CD4-positive, alpha-beta T cell treated with Interleukin-15 for 1 hour (primary cell): ENCODE measurements at regions not wholly inside any gene's neighbourhood (a gene's known extent, or its start where the extent isn't known, plus 50 kb on each side); places are given as distances from the start of the nearest gene placed in this dataset.
"Not testable (repeated sequence)": the region's sequence is repeated elsewhere in the genome, so short reads cannot be mapped to it uniquely, and the experiment has no call there.

Experiments
- DNase-seq: peaks from one replicate; pipeline ENCODE4 v3.0.0-alpha.2; 2020

DNA sequence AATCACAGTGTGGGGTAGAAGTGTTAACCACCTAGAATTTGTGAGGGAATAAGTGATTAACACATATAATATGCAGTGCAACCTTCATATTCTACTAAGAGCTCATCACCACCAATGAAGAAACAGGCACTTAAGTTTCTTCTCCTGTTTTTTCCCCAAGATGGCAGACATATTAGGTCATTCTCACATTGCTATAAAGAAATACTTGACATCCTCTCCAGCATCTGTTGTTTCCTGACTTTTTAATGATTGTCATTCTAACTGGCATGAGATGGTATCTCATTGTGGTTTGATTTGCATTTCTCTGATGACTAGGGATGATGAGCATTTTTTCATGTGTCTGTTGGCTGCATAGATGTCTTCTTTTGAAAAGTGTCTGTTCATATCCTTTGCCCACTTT is 301.5 kb upstream of the CLEC14A start:
- DNase-seq, result not testable (repeated sequence)

GRCh38 chr14:38556252-38556651 is 300.4 kb upstream of the CLEC14A start:
- DNase-seq, result no peak

DNA sequence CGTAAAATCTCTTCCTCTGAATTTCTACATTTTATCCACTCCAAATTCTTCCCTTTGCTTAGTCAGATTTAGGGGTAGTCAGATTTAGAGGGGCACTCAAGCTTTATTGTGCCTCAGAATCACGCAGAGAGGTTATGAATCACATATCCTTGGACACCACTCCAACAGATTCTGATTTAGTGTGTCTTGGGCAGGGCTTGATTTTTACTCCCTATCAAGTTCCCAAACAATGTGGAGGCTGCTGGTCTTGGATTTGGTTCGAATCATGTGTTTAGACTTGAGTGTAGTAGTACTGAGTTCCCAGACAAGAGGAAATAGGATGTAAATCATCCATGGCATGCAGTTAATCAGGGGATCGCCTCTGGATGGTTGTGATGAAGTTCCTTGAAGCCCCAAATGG is 298.1 kb upstream of the CLEC14A start:
- no peak for DNase-seq

DNA sequence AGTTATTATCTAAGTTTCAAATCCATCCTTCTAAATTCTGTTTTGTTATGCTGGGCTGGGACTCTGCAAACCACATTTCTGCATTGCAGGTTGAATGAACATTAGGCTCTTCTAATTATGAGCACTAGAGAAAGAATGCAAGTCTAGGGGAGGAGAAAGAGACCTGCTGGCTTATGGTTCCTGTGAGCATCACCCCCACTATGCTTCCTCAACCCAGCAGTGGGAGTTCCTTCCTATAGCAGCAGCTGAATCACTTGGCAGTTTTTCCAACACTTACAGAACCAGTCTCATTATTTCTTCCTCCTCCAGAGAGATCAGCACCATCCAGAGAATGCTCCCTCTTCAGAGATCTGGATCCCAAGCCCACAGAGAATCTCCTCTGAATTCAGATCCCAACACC is 297.7 kb upstream of the CLEC14A start:
- no peak for DNase-seq

DNA sequence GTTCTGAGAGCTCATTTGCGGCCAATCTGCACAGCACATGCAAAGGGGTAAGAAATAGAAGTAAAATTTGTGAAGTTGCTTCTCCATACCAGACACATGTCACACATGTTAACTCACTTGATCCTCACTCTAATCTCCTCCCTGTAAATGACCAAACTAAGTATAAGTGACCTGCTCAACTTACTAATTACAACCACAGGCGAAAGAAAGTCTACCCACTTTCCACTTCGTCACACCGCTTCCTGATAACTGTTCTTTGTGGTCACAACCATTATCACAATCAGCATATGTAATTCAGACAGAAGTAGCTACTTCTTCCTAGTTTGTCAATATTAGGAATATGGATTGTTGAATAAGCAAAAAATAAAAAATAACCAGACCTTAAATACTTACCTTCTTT is 293.7 kb upstream of the CLEC14A start:
- DNase-seq, result no peak

GRCh38 chr14:38547961-38548490 is 292.1 kb upstream of the CLEC14A start:
- DNase-seq, result no peak

DNA sequence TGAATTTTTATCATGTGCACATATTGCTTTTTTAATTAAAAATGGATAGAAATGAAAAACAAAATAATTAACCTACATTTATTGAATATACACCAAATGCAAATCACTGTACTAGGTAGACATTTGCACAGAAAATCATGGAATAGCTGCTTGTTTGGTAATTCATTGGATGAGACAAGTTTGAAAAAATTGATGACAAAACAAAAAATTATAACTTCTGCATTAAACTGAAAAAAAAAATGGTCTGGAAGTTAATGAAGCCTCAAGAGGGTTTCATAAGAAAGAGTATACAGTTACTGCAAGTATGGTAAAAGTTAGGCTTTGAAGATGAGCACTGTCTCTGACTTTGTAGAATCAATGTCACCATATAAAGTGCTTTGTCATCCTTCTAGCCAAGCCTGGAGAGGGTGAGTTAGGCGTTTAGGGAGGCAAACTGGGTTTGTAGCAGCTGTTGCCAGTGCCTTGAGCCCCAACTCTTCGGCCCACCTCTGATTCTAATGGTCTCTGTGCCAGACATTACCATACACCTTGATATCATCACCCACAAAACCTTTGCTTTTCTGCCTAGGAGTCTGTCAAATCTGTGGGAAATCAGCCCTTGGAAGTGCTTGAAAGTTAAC is 291.1 kb upstream of the CLEC14A start:
- DNase-seq, result no peak

GRCh38 chr14:38544776-38545175 is 288.9 kb upstream of the CLEC14A start:
- no peak for DNase-seq

DNA sequence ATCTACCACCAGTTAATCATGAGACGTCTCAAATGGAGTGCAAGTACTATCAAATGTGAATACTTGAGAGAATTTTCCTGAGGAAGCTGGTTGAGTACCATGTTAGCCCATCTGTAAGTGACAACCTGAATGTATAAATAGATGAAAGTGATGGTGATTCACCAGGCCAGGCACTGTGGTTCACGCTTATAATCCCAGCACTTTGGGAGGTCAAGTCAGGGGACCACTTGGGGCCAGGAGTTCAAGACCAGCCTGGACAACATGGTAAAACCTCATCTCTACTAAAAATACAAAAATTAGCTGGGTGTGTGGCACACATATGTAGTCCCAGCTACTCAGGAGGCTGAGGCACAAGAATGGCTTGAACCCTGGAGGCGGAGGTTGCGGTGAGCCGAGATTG is 288.0 kb upstream of the CLEC14A start:
- DNase-seq, result not testable (repeated sequence)

GRCh38 chr14:38538053-38538452 is 282.2 kb upstream of the CLEC14A start:
- DNase-seq, result not testable (repeated sequence)

DNA sequence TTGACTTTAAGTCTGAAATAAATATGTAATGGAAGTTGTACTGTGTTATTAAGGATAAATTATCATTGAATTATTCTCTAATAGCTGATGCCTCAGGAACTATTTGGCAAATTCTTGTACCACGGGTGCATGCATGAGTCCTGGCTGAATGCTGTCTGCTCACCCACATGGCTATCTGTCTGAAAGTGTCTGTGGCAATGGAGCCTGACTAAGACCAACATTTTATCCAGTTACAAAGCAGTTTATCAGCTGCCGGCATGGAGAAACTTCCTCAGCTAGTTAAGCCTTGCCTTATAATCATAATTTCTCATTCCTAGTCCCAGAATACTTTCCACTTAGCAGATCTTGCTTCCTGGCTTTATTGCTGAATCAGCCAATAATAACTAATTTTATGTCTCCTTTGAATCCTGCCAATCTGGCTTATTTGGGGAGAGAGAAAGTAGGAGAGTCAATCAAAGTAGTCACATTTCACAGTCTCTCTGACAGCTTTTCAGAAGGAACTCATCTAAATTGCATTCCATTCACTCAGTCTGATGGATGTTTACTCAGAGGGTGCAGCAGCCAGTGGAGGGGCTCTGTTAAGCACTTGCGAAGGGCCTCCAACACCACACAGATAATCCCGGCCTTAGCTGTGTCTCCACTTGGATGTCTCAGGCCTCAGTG is 280.6 kb upstream of the CLEC14A start:
- no peak for DNase-seq

- DNase-seq, result no peak
Measured at GRCh38 chr14:38528582-38528981, 272.7 kb upstream of the CLEC14A start.

DNA sequence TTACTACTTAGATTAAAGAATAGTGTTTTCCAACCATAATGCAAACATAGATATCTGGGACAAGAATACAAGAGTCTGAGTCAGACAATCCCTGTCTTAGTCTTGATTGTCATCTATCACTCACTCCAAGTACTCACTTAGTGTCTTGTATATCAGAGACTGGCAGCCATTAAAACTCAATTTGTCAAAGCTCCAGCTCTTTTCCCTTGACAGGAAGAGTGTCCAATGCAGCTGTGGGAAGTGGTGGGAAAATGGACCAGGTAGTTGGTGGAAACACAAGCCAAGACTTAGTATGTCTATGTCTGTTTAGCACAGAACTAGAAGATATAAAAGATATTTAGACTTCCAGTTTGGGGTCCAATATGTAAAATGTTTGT is 271.6 kb upstream of the CLEC14A start:
- no peak for DNase-seq

GRCh38 chr14:38526826-38527501 is 271.1 kb upstream of the CLEC14A start:
- DNase-seq, result no peak

GRCh38 chr14:38524636-38525509 is 269.0 kb upstream of the CLEC14A start:
- DNase-seq, result no peak

- no peak for DNase-seq
Measured at GRCh38 chr14:38522724-38523123, 266.8 kb upstream of the CLEC14A start.

DNA sequence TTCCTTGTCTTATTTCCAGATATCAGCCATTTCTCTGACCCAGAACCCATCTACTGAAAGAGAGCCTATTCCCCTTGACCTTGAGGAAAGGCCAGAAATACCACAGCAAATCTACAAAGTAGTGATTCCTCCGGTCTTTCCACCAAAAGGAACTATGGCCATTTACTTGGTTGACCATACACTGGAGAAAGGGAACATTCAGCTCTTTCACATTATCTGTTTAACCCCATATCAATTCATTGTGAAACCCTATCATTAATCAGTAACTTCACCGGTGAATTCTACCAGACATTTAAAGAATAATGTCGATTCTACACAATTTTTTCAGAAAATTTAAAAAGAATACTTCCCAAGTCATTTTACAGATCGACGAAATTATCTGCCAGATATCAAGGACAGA is 265.7 kb upstream of the CLEC14A start:
- no peak for DNase-seq

DNA sequence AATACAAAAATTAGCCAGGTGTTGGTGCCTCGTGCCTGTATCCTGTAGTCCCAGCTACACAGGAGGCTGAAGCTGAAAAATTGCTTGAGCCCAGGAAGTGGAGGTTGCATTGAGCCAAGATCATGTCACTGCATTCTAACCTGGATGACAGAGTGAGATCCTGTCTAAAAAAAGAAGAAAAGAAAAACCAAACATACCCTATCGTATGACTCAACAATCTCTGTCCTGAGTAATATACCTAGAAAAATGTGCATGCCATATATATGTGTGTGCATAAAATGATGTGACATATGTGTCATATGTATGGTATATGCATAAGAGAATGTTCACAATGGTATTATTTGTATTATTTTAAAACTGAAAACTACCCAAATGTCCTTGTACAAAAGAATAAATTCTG is 261.5 kb upstream of the CLEC14A start:
- no peak for DNase-seq

- no peak for DNase-seq
Measured at GRCh38 chr14:38512236-38512635, 256.3 kb upstream of the CLEC14A start.

- no peak for DNase-seq
Measured at GRCh38 chr14:38507299-38507698, 251.4 kb upstream of the CLEC14A start.

DNA sequence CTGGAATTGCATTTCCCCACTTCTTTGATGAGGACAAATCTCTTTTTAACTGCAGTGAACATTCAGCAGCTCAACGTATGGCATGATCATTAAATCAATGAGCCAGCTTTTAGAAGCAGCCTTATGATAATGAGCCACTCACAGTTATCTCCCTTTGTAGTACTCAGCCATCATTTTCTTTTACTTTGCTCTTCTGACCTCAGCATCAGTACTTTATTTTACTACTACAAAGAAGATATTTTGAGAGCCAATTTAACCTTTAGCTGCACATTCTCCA is 250.0 kb upstream of the CLEC14A start:
- DNase-seq, result no peak

DNA sequence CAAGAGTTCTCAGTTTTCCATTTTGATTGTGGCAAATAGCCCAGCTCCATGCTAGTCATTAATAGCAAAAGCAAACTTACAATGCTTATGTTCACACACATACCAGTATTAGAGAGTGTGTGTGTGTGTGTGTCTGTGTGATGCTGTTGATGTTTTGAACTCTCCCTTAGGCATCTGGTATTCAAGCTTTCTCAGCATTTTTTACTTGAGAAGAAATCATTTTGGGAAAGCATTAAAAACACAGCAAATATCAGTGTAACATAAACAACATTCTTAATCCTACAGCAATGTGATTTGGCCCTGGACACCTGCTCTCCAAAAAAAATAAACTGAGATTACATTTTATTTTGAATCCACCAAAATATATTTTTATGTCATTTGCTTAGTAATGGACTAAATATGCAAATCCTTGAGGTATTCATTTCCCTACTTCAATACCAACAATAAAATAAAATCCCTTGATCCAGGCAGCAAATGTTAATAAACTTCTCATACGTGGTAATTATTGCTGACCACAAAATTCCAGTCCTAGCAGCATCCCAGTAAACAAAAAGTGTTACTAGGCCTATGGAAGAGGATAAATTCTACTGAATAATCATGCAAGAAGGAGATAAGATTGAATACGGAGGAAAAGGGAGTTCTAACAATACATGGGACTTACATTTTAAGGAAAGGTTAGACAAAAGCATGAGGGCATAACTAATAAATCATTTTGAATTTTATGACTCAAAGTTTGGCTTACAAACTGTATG is 249.5 kb upstream of the CLEC14A start:
- no peak for DNase-seq

DNA sequence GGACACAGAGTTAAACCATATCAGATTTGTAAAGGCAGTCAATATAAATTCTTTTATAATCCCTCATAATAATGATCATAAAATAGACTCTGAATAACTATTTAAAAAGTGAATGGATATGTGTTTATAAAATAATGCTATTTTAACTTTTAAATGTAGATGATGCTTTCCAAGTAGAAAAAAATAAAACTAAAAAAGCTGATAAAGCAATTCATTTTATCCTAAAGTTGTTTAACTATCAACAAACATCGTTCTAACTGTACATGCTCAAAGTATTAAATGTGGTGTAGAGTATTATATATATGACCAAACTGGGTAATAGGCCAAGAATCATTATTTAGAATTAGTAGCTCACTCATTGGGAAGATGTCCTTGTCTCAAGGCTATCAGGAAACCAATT is 248.3 kb upstream of the CLEC14A start:
- DNase-seq, result no peak
